Activated CD4-positive, CD25-positive, alpha-beta regulatory T cell treated with anti-CD3 and anti-CD28 coated beads, Interleukin-2, amount 50 U/mL, for 24 hours (primary cell): ENCODE measurements at regions not wholly inside any gene's neighbourhood (a gene's known extent, or its start where the extent isn't known, plus 50 kb on each side); places are given as distances from the start of the nearest gene placed in this dataset.
"Not testable (repeated sequence)": the region's sequence is repeated elsewhere in the genome, so short reads cannot be mapped to it uniquely, and the experiment has no call there.

Experiments
- ATAC-seq, 2 donors: fragments of 150-1000 bp; cut with Tn5 transposase; one replicate each; pipeline ENCODE4 v1.10.0; 2021; ENCODE audit warnings: mild to moderate bottlenecking in 1 of 2, moderate library complexity in 1 of 2

- no peak for ATAC-seq
Observed at GRCh38 chr13:83722443-83722842, 159.8 kb downstream of the SLITRK1 start.

- no peak for ATAC-seq
Observed at GRCh38 chr13:83716121-83716520, 166.2 kb downstream of the SLITRK1 start.

- ATAC-seq = no peak
Observed at GRCh38 chr13:83714236-83714635, 168.0 kb downstream of the SLITRK1 start.

GRCh38 chr13:83710133-83710515 is 172.2 kb downstream of the SLITRK1 start:
- ATAC-seq = no peak

GRCh38 chr13:83709426-83710132 is 172.7 kb downstream of the SLITRK1 start:
- no peak for ATAC-seq

- no peak for ATAC-seq
Observed at GRCh38 chr13:83702021-83702420, 180.3 kb downstream of the SLITRK1 start.

- ATAC-seq = no peak
Observed at GRCh38 chr13:83692800-83693199, 189.5 kb downstream of the SLITRK1 start.

GRCh38 chr13:83691966-83692365 is 190.3 kb downstream of the SLITRK1 start:
- ATAC-seq = no peak

GRCh38 chr13:83681547-83681946 is 200.7 kb downstream of the SLITRK1 start:
- ATAC-seq = no peak

- no peak for ATAC-seq
Observed at GRCh38 chr13:83677985-83678384, 204.3 kb downstream of the SLITRK1 start.

- no peak for ATAC-seq
Observed at GRCh38 chr13:83672612-83673011, 209.7 kb downstream of the SLITRK1 start.

- no peak for ATAC-seq
Observed at GRCh38 chr13:83667606-83668005, 214.7 kb downstream of the SLITRK1 start.

- ATAC-seq = no peak
Observed at GRCh38 chr13:83666141-83666540, 216.1 kb downstream of the SLITRK1 start.

GRCh38 chr13:83657281-83657680 is 225.0 kb downstream of the SLITRK1 start:
- ATAC-seq = no peak

GRCh38 chr13:83642617-83643016 is 239.7 kb downstream of the SLITRK1 start:
- not testable (repeated sequence) for ATAC-seq

GRCh38 chr13:83634601-83635000 is 247.7 kb downstream of the SLITRK1 start:
- no peak for ATAC-seq

GRCh38 chr13:83633746-83634145 is 248.5 kb downstream of the SLITRK1 start:
- ATAC-seq = no peak

- ATAC-seq = no peak
Observed at GRCh38 chr13:83622422-83622784, 259.9 kb downstream of the SLITRK1 start.

GRCh38 chr13:83621765-83622421 is 260.4 kb downstream of the SLITRK1 start:
- ATAC-seq = no peak

- no peak for ATAC-seq
Observed at GRCh38 chr13:83620530-83621220, 261.6 kb downstream of the SLITRK1 start.

GRCh38 chr13:83618966-83619365 is 263.3 kb downstream of the SLITRK1 start:
- no peak for ATAC-seq

- no peak for ATAC-seq
Observed at GRCh38 chr13:83613524-83613923, 268.8 kb downstream of the SLITRK1 start.

GRCh38 chr13:83601539-83601938 is 280.7 kb downstream of the SLITRK1 start:
- no peak for ATAC-seq

- no peak for ATAC-seq
Observed at GRCh38 chr13:83592095-83592494, 290.2 kb downstream of the SLITRK1 start.
